ENCODE measurements at regions not wholly inside any gene's neighbourhood (a gene's known extent, or its start where the extent isn't known, plus 50 kb on each side); places are given as distances from the start of the nearest gene placed in this dataset.

- Histone ChIP-seq H3K4me2 (ENCODE audit: low read length) (no peak overlapping the region), H3K9ac (ENCODE audit: low read length) (no peak overlapping the region), H4K8ac (ENCODE audit: low read depth, low read length) (no peak overlapping the region), H3K4ac (ENCODE audit: low read depth, low read length) (no peak overlapping the region), H3K4me3 (ENCODE audit: low read length) (no peak overlapping the region), H3K56ac (ENCODE audit: low read length) (no peak overlapping the region), H3K4me1 (ENCODE audit: control insufficient read depth, low read depth, low read length) (no peaks in the 10 kb centered on the region), H3K36me3 (ENCODE audit: control insufficient read depth, insufficient read depth, low read length) (no peaks in the 10 kb centered on the region), H3K18ac (ENCODE audit: low read length) (no peak overlapping the region), H3K79me2 (ENCODE audit: control insufficient read depth, insufficient read depth, low read length) (no peaks in the 10 kb centered on the region), H3K79me1 (ENCODE audit: low read length) (no peaks in the 10 kb centered on the region), H2AK5ac (ENCODE audit: low read length) (no peak overlapping the region), H4K5ac (ENCODE audit: low read length) (no peak overlapping the region), H2BK15ac (replicated peaks; ENCODE audit: low read depth) (no peak overlapping the region), H2BK120ac (ENCODE audit: low read depth, low read length) (no peak overlapping the region), H2BK5ac (ENCODE audit: low read length) (no peak overlapping the region), H3K27me3 (ENCODE audit: insufficient read depth, low read length, poor library complexity) (no peaks in the 10 kb centered on the region), H3K27ac (ENCODE audit: low read depth, low read length) (no peak overlapping the region), H3K23ac (ENCODE audit: low read length) (no peak overlapping the region)
- no peak for DNase-seq
- no CpG with 5 or more reads among the region's 3 CpGs for WGBS (ENCODE audit: extremely low coverage, insufficient coverage, low lambda C conversion rate)
Measured at GRCh38 chr6:76418560-76419223, 346.2 kb upstream of the IMPG1 start.

- Histone ChIP-seq H3K27ac (ENCODE audit: low read depth, low read length) (no peak overlapping the region), H3K79me1 (ENCODE audit: low read length) (no peaks in the 10 kb centered on the region), H3K36me3 (ENCODE audit: control insufficient read depth, insufficient read depth, low read length) (no peaks in the 10 kb centered on the region), H3K4me1 (ENCODE audit: control insufficient read depth, low read depth, low read length) (no peaks in the 10 kb centered on the region), H3K79me2 (ENCODE audit: control insufficient read depth, insufficient read depth, low read length) (no peaks in the 10 kb centered on the region), H4K8ac (ENCODE audit: low read depth, low read length) (no peak overlapping the region), H2AK5ac (ENCODE audit: low read length) (no peak overlapping the region), H3K23ac (ENCODE audit: low read length) (no peak overlapping the region), H2BK15ac (replicated peaks; ENCODE audit: low read depth) (no peak overlapping the region), H2BK120ac (ENCODE audit: low read depth, low read length) (no peak overlapping the region), H3K4me2 (ENCODE audit: low read length) (no peak overlapping the region), H3K56ac (ENCODE audit: low read length) (no peak overlapping the region), H3K4ac (ENCODE audit: low read depth, low read length) (no peak overlapping the region), H3K27me3 (ENCODE audit: insufficient read depth, low read length, poor library complexity) (no peaks in the 10 kb centered on the region), H4K5ac (ENCODE audit: low read length) (no peak overlapping the region), H3K18ac (ENCODE audit: low read length) (no peak overlapping the region), H3K9ac (ENCODE audit: low read length) (no peak overlapping the region), H2BK5ac (ENCODE audit: low read length) (no peak overlapping the region), H3K4me3 (ENCODE audit: low read length) (no peak overlapping the region)
- no peak for DNase-seq
- no CpG with 5 or more reads among the region's 5 CpGs for WGBS (ENCODE audit: extremely low coverage, insufficient coverage, low lambda C conversion rate)
Measured at GRCh38 chr6:76416821-76417605, 344.6 kb upstream of the IMPG1 start.

- Histone ChIP-seq H3K79me2 (ENCODE audit: control insufficient read depth, insufficient read depth, low read length) (no peaks in the 10 kb centered on the region), H3K36me3 (ENCODE audit: control insufficient read depth, insufficient read depth, low read length) (no peaks in the 10 kb centered on the region), H4K5ac (ENCODE audit: low read length) (no peak overlapping the region), H3K4me2 (ENCODE audit: low read length) (no peak overlapping the region), H3K18ac (ENCODE audit: low read length) (no peak overlapping the region), H3K23ac (ENCODE audit: low read length) (no peak overlapping the region), H3K27me3 (ENCODE audit: insufficient read depth, low read length, poor library complexity) (no peaks in the 10 kb centered on the region), H3K4me3 (ENCODE audit: low read length) (no peak overlapping the region), H2BK5ac (ENCODE audit: low read length) (no peak overlapping the region), H3K56ac (ENCODE audit: low read length) (no peak overlapping the region), H2BK120ac (ENCODE audit: low read depth, low read length) (no peak overlapping the region), H3K9ac (ENCODE audit: low read length) (no peak overlapping the region), H4K8ac (ENCODE audit: low read depth, low read length) (no peak overlapping the region), H3K27ac (ENCODE audit: low read depth, low read length) (no peak overlapping the region), H3K79me1 (ENCODE audit: low read length) (no peaks in the 10 kb centered on the region), H2BK15ac (replicated peaks; ENCODE audit: low read depth) (no peak overlapping the region), H2AK5ac (ENCODE audit: low read length) (no peak overlapping the region), H3K4ac (ENCODE audit: low read depth, low read length) (no peak overlapping the region), H3K4me1 (ENCODE audit: control insufficient read depth, low read depth, low read length) (no peaks in the 10 kb centered on the region)
- no peak for DNase-seq
Measured at GRCh38 chr6:76403064-76403463, 330.6 kb upstream of the IMPG1 start.

GRCh38 chr6:76397966-76398365 lies 325.5 kb upstream of the IMPG1 start:
- Histone ChIP-seq H3K23ac (ENCODE audit: low read length) (no peak overlapping the region), H3K4ac (ENCODE audit: low read depth, low read length) (no peak overlapping the region), H4K5ac (ENCODE audit: low read length) (no peak overlapping the region), H3K36me3 (ENCODE audit: control insufficient read depth, insufficient read depth, low read length) (no peaks in the 10 kb centered on the region), H3K9ac (ENCODE audit: low read length) (no peak overlapping the region), H3K27me3 (ENCODE audit: insufficient read depth, low read length, poor library complexity) (no peaks in the 10 kb centered on the region), H3K56ac (ENCODE audit: low read length) (no peak overlapping the region), H3K4me3 (ENCODE audit: low read length) (no peak overlapping the region), H3K79me1 (ENCODE audit: low read length) (no peaks in the 10 kb centered on the region), H4K8ac (ENCODE audit: low read depth, low read length) (no peak overlapping the region), H3K27ac (ENCODE audit: low read depth, low read length) (no peak overlapping the region), H3K4me1 (ENCODE audit: control insufficient read depth, low read depth, low read length) (no peaks in the 10 kb centered on the region), H2BK15ac (replicated peaks; ENCODE audit: low read depth) (no peak overlapping the region), H3K79me2 (ENCODE audit: control insufficient read depth, insufficient read depth, low read length) (no peaks in the 10 kb centered on the region), H2BK5ac (ENCODE audit: low read length) (no peak overlapping the region), H3K18ac (ENCODE audit: low read length) (no peak overlapping the region), H2BK120ac (ENCODE audit: low read depth, low read length) (no peak overlapping the region), H3K4me2 (ENCODE audit: low read length) (no peak overlapping the region), H2AK5ac (ENCODE audit: low read length) (no peak overlapping the region)
- DNase-seq: no peak
- WGBS (ENCODE audit: extremely low coverage, insufficient coverage, low lambda C conversion rate): no CpG with 5 or more reads among the region's 1 CpG

- Histone ChIP-seq H4K8ac (ENCODE audit: low read depth, low read length) (no peak overlapping the region), H2AK5ac (ENCODE audit: low read length) (no peak overlapping the region), H3K36me3 (ENCODE audit: control insufficient read depth, insufficient read depth, low read length) (no peaks in the 10 kb centered on the region), H3K27ac (ENCODE audit: low read depth, low read length) (no peak overlapping the region), H3K56ac (ENCODE audit: low read length) (no peak overlapping the region), H2BK5ac (ENCODE audit: low read length) (no peak overlapping the region), H2BK120ac (ENCODE audit: low read depth, low read length) (no peak overlapping the region), H4K5ac (ENCODE audit: low read length) (no peak overlapping the region), H3K9ac (ENCODE audit: low read length) (no peak overlapping the region), H3K27me3 (ENCODE audit: insufficient read depth, low read length, poor library complexity) (no peaks in the 10 kb centered on the region), H3K4ac (ENCODE audit: low read depth, low read length) (no peak overlapping the region), H2BK15ac (replicated peaks; ENCODE audit: low read depth) (no peak overlapping the region), H3K79me1 (ENCODE audit: low read length) (no peaks in the 10 kb centered on the region), H3K18ac (ENCODE audit: low read length) (no peak overlapping the region), H3K79me2 (ENCODE audit: control insufficient read depth, insufficient read depth, low read length) (no peaks in the 10 kb centered on the region), H3K23ac (ENCODE audit: low read length) (no peak overlapping the region), H3K4me1 (ENCODE audit: control insufficient read depth, low read depth, low read length) (no peaks in the 10 kb centered on the region), H3K4me2 (ENCODE audit: low read length) (no peak overlapping the region), H3K4me3 (ENCODE audit: low read length) (no peak overlapping the region)
- WGBS (ENCODE audit: extremely low coverage, insufficient coverage, low lambda C conversion rate): no CpG with 5 or more reads among the region's 1 CpG
- DNase-seq: peak; percentile 22
Measured at GRCh38 chr6:76382201-76382600, 309.7 kb upstream of the IMPG1 start.

Data from mesendoderm (in vitro differentiated cells).